Neural crest cell (in vitro differentiated cells): ENCODE measurements at regions not wholly inside any gene's neighbourhood (a gene's known extent, or its start where the extent isn't known, plus 50 kb on each side); places are given as distances from the start of the nearest gene placed in this dataset.

Experiments used
- DNase-seq: peaks from one replicate; pipeline ENCODE4 v3.0.0; 2021; ENCODE audit warnings: low read depth, mixed read lengths, low spot score
- H3K27ac Mint-ChIP-seq: one replicate; pipeline ENCODE4 v1.8.0; 2021; ENCODE audit warnings: mild to moderate bottlenecking, mixed read lengths; ENCODE audit not compliant: unreplicated experiment
- H3K27me3 Mint-ChIP-seq: 2 replicates; pipeline ENCODE4 v1.8.0; 2021; ENCODE audit warnings: low read depth, mild to moderate bottlenecking, mixed read lengths
- H3K36me3 Mint-ChIP-seq: 2 replicates; pipeline ENCODE4 v1.8.0; 2021; ENCODE audit warnings: low read depth, mild to moderate bottlenecking, mixed read lengths
- H3K4me1 Mint-ChIP-seq: 2 replicates; pipeline ENCODE4 v1.8.0; 2021; ENCODE audit warnings: mixed read lengths
- H3K4me3 Mint-ChIP-seq: one replicate; pipeline ENCODE4 v1.8.0; 2021; ENCODE audit warnings: mild to moderate bottlenecking, mixed read lengths
- H3K9me3 Mint-ChIP-seq: 2 replicates; pipeline ENCODE4 v1.8.0; 2021; ENCODE audit warnings: mixed read lengths
- TF ChIP-seq, protein P1 (sequence below): fragments of 200-600 bp; sonication (generic); conservative IDR thresholded peaks from 2 replicates; pipeline ENCODE4 v1.5.0; 2021; ENCODE audit warnings: antibody characterized with exemption, mild to moderate bottlenecking

DNA sequence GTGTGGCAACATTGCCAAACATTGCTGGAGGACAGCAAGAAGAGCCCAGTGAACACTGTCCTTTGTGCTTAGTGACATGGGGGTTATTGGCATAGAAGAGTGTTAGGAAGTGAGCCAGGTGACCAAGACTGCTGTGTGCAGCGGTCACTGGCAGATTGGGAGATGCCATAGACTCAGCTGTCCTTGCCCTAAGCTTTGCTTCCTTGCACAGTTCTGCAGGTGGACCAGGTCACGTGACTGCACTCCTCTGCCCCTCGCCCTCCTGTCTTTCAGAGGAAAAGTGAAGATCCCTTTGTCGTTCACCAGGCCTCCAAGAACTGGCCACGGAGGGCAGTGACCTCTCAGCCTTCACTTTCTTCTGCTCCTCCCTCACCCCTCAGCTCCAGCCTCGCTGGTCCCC lies 215.6 kb upstream of the SMIM21 start:
- Mint-ChIP-seq H3K36me3 (no peaks in the 10 kb centered on the region), H3K4me3 (no peak overlapping the region), H3K4me1 (peaks cover 16% of the 10 kb centered on the region), H3K27me3 (no peaks in the 10 kb centered on the region), H3K27ac (no peak overlapping the region), H3K9me3 (peaks cover 9% of the 10 kb centered on the region)
- DNase-seq, result no peak
- TF ChIP-seq, protein P1, sequence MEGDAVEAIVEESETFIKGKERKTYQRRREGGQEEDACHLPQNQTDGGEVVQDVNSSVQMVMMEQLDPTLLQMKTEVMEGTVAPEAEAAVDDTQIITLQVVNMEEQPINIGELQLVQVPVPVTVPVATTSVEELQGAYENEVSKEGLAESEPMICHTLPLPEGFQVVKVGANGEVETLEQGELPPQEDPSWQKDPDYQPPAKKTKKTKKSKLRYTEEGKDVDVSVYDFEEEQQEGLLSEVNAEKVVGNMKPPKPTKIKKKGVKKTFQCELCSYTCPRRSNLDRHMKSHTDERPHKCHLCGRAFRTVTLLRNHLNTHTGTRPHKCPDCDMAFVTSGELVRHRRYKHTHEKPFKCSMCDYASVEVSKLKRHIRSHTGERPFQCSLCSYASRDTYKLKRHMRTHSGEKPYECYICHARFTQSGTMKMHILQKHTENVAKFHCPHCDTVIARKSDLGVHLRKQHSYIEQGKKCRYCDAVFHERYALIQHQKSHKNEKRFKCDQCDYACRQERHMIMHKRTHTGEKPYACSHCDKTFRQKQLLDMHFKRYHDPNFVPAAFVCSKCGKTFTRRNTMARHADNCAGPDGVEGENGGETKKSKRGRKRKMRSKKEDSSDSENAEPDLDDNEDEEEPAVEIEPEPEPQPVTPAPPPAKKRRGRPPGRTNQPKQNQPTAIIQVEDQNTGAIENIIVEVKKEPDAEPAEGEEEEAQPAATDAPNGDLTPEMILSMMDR, result no peak

- Mint-ChIP-seq H3K4me3 (no peak overlapping the region), H3K27me3 (no peaks in the 10 kb centered on the region), H3K9me3 (peaks cover under 1% of the 10 kb centered on the region), H3K4me1 (peaks cover 18% of the 10 kb centered on the region), H3K36me3 (no peaks in the 10 kb centered on the region), H3K27ac (no peak overlapping the region)
- TF ChIP-seq, protein P1, result no peak
- DNase-seq, result no peak
These were observed 211.9 kb upstream of the SMIM21 start for GRCh38 chr18:75639472-75639831.

DNA sequence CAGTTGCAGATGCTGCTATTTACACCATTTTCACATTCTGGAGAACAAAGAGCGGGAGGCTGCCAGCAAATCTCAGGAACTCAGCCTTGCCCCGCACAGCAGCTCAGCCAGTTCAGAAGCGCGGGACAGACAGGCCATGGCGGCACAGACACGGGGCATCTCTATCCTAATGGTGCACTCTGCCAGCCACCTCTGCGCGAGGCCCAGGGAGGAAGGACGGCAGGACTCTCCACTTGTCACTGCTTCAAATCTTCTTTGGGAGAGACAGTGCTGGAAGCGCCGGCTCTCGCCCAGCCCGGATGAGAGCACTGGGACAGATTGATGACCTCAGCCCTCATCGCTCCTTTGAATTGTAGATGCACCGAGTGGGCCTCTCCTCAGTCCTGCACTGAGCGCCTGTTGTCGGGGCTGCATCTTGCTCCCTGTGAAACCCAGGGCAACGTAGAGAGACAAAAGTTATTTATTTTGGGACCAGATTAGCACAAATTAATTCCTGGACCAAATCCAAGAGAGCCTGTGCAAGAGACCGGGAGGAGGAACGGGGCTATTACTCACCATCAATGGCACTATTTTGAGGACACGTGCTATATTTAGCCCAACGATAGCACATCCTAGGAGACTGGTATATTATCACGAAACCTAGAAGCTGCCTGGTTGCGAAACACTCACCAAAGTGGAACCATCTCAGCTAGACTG lies 211.4 kb upstream of the SMIM21 start:
- peaks cover 18% of the 10 kb centered on the region for H3K4me1 Mint-ChIP-seq
- TF ChIP-seq, protein P1, result no peak
- H3K4me3 Mint-ChIP-seq, result peak overlapping the region; percentile 77
- peak overlapping the region; percentile 98 for H3K27ac Mint-ChIP-seq
- H3K36me3 Mint-ChIP-seq, result no peaks in the 10 kb centered on the region
- H3K9me3 Mint-ChIP-seq, result no peaks in the 10 kb centered on the region
- DNase-seq, result peak; percentile 29
- H3K27me3 Mint-ChIP-seq, result no peaks in the 10 kb centered on the region

GRCh38 chr18:75638223-75638775 lies 210.8 kb upstream of the SMIM21 start:
- Mint-ChIP-seq H3K36me3 (peaks cover 2% of the 10 kb centered on the region), H3K4me1 (peaks cover 18% of the 10 kb centered on the region), H3K4me3 (peak overlapping the region; percentile 77), H3K27me3 (no peaks in the 10 kb centered on the region), H3K9me3 (peaks cover 4% of the 10 kb centered on the region), H3K27ac (peak overlapping the region; percentile 98)
- TF ChIP-seq, protein P1, result peak; percentile 26
- DNase-seq, result no peak

GRCh38 chr18:75635096-75635495 lies 207.6 kb upstream of the SMIM21 start:
- peaks cover 2% of the 10 kb centered on the region for H3K36me3 Mint-ChIP-seq
- peaks cover 4% of the 10 kb centered on the region for H3K9me3 Mint-ChIP-seq
- H3K4me3 Mint-ChIP-seq, result no peak overlapping the region
- TF ChIP-seq, protein P1, result no peak
- no peak overlapping the region for H3K27ac Mint-ChIP-seq
- H3K4me1 Mint-ChIP-seq, result peaks cover 18% of the 10 kb centered on the region
- DNase-seq, result no peak
- no peaks in the 10 kb centered on the region for H3K27me3 Mint-ChIP-seq
